ENCODE measurements at regions not wholly inside any gene's neighbourhood (a gene's known extent, or its start where the extent isn't known, plus 50 kb on each side); places are given as distances from the start of the nearest gene placed in this dataset.

DNA sequence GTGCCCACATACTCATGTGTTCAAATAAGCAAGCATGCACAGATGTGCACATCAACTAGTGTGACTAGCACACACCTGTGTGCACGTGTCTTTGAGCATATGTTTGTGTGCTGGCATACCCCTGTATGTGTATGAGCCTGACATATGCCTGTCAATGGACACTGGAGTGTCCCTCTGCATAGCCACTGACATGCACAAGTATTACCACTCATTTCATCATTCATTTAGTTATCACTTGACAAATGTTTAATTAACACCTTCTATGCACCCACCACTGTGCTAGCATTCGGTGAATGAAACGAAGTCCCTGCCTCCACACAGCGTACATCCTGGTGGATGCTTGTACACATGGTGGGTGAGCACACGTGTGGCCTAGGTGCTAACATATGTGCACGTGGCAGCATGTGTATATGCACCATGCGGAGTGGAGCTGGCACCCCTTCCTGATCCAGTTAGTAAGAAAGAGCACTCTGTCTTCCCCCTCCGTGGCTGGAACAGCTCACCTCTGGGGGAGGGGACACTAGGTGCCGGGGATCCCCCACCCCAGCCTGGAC lies 112.0 kb downstream of the CHST1 start:
- DNase-seq: no peak

DNA sequence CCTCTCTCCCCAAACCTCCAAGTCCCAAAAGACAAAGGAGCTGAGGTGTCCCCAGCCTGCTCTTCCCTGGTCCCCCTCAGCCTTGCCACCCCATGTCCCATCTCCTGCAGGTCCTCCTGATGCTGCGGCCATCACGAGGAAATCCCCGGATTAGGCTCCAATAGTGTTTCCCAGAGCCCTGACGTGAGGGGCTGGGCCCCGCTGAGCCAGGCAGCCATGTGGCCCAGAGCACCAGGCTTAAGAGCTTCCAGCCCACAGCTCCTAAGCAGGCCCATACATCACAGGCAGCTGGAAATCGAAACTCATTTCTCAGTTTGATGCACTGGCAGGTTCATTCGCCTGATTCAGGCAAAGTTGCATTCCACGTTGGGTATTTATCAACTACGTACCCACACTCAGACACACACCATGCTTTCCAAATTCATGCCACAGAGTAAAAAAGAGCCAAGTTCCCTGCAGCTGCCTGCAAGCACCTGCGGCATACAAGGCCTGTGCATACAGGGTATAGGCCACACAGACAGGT lies 114.2 kb downstream of the CHST1 start:
- DNase-seq: no peak

DNA sequence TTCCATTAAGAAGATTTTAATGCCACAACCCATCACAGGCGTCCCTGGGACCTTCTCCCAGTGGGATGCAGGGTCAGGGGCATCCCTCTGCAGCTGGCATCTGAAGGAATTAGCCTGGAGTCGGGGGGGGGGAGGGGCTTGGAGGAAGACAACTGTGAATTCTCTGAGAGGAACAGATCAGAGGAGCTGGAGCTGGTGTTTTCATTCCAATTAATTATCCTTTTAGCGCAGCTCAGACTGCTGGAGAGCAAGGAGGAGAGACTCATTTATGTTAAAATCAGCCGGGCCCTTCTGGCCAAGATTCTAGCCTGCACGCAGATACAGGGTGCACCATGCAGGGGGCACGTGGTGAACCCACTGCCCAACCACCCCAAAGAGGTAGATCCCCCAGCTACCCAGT lies 116.2 kb downstream of the CHST1 start:
- DNase-seq: no peak

DNA sequence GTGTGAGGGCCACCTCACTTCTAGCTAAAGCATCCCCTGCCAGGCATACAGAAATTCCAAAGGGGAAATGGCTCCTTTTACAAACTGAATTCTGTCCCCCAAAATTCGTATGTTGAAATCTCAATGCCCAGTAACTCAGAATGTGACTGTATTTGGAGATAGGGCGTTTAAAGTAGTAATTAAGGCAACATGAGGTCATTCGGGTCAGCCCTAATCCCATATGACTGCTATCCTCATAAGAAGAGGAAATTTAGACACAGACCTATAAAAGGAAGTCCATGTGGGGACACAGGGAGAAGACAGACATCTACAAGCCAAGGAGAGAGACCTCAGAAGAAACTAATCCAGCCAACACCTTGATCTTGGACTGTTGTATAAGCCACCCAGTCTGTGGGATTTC lies 119.1 kb downstream of the CHST1 start:
- DNase-seq: no peak

DNA sequence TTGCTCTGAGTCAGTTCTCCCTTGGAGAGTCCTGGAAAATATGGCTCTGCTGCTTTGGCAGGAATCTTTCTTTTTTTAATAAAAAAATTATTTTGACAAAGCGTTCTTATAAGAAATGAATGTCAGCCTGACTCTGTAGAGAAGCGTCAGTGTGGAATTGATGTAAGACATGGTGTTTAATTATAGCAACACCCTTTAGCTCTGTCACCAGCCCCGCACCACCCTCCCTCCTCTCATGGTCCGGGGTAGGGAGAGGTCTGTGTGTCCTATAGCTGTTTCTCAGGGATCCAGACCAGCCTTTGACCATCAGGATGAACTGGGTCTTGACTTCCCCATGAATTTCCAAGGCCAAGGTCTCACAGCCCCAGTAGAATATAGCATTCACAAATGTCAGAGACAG lies 120.6 kb downstream of the CHST1 start:
- DNase-seq: no peak

DNA sequence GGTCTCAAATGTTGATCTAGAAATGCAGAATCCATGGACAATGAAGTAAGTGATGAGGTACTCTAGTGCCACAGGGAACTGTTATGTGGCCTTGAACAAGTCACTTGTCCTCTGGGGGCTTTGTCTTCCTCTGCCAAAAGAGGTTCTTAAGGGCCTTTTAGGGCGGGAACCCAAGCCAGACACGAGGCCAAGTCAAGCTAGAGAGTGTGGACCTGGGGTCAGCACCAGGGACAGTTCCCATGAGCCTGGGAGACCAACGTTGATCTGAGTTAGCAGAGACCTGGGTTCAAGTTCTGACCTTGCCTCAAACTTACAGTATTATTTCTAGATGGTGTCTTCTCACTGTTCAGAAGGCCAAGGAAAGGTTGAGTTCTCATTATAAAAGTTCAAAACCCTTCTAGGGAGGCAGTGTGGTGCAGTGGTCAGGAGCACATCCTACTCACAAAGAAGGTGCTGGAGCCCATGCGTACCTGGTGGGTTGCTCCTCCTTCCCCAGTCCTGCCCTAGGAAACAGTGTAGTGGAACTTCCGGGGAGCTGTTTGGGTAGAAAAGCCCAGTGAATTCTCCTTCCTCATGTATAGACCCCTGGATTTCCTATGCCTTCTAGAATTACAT lies 121.5 kb downstream of the CHST1 start:
- no peak for DNase-seq

DNA sequence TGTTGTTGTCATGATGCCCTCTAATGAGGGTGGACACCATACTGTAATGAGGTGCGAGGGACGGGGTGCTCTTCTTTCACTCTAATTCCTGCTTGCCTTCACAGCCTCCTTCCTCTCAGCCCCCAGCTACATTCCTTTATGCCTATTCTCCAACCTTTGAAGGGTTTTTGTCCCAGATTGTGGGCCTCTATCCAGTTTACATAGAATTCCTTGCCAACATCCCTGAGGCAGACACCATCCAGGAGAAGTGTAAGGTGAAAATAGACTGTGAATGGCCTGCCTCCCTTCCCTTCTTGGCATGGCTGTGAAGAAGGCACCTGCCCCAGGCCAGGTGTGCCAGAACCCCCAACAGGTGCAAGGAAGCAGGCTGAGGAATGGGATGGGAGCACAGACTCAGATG lies 122.3 kb downstream of the CHST1 start:
- no peak for DNase-seq

DNA sequence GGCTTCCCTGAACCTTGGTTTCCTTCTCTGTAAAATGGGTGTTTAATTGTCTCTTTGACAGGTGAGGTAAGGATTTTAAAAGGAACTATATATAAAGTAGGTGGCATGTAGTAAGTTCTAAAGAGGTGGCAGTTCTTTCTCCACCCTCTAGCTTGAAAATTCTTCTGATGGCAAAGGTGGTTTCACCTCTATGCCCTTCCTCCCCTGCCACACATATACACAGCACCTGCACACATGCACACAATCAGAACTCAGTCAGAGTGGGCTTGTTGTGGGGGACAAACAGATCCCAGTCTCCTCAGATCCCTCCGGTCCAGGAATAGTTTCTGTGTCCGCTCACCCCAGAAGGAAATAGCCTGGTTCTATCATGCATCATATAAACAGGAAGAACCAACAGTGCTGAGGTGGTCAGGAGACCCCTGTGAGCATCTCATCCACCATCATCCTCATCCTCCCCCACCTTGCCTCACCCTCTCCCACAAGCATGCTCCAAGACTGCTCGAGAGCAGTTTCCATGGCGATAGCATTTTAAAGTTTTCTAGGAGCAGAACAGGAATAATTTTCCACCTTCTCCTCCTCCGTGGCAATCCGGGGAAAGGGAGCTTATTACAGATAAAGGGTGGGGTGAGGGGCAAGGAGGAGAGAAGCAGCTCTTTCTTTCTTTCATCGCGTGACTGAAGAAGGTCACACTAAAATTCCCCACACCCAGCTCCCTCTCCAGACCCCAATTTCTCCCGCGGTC lies 123.6 kb downstream of the CHST1 start:
- no peak for DNase-seq

DNA sequence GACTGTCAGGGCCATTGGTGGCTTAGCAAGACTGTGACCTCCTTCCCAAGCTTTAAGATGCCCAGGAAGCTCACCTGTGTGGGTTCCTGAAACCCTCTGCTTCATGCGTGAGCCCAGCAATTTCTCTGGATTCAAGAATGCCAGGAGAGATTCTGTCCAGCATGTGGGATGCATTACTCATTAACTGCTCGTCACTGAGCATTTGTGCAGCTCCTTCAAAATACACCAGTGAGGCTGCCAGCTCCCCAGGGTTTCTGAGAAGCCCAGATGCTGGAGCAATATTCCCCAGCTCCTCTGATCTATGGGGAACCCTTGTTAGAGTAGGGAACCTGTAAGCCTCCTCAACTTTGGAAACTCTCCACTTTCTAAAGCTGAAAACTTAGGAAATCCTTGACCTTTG lies 126.5 kb downstream of the CHST1 start:
- no peak for DNase-seq

DNA sequence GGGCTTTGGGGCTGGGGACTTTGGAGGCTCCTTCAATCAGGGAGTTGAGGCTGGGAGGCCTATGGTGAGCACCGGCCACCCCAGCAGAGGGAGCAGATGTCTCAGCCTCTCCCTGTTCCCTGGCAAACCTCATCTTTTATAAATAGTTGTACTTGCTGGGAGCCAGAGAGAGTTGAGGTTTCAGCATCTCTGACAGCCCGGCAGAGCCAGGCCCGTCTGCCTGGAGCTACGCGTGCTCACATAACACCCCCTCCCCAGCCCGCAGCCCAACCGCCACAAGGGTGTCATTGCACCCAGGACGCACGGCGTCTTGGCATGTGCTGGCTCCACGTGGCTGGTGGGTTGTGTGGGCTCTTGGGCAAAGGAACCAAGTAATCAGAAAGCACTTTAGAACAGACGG lies 127.1 kb downstream of the CHST1 start:
- DNase-seq: no peak

DNA sequence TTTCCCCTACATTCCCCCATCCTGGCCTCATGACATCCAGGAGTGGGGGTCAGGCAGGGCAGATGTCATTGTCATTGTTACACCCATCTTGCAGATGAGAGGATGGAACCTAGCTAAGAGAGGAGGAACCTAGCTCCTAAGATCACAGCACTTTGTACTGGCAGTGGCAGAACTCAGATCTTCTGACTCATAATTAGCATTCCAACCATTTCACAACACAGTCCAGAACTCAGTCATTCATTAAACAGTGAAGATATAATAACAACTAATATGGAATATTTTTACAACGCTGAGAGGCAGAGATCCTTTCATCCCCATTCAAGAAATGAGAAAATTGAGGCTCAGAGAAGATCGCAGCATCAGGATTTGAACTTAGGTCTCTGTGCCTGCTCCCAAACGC lies 127.8 kb downstream of the CHST1 start:
- no peak for DNase-seq

DNA sequence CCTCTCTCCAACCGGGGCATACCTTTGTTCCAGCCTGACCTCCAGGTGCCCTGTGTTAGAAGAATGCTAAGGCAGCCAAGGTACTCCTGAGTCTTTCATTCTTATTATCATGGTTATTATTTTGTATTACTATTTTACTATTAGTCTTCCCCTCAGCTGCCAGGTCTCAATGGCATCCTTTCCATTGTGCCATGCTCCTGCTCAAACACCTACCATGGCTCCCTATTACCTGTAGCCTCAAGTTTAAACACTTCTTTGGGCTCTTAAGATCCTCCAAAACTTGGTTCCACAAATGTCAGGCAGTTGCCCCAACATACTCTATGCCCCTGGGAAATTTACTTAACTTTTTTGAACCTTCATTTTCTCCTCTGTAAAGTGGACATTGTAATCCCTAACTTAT lies 130.4 kb downstream of the CHST1 start:
- DNase-seq: no peak

DNA sequence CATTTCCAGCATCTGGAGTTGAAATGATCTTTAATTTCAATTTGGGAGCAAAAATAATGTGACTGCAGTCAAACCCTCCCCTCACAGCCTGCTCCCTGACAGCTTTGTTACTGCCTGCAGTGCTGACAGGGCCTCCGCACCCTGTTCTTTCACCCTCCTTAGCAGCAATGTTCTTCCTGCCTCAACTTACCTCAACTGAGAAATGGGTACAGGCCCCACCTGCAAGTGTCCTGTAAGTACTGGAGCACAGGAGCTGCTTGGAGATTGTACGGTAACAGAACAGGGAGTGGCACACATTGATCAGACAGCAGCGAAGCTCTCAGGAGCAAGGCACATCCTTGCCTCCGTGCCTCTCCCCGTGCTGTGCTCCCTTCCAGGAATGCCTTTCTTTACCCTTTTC lies 131.3 kb downstream of the CHST1 start:
- no peak for DNase-seq

DNA sequence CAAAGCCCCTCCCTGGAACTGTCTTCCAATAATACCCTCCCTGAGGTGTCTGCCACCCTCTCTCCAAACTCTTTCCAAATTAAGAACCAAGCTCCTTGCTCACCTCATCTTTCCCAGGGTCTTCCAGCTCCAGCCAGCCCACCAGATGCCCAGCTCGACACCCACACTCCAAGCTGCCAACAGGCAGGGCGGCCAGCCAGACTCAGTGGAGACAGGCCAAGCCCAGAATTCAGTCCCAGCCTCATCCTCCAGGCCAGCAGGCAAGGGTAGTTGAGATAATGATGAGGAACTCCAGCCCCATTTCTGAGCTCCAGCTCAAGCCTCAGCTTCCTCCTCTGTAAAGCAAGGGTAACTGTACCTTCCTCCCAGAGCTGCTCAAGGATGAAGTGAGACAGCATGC lies 132.9 kb downstream of the CHST1 start:
- DNase-seq: no peak

DNA sequence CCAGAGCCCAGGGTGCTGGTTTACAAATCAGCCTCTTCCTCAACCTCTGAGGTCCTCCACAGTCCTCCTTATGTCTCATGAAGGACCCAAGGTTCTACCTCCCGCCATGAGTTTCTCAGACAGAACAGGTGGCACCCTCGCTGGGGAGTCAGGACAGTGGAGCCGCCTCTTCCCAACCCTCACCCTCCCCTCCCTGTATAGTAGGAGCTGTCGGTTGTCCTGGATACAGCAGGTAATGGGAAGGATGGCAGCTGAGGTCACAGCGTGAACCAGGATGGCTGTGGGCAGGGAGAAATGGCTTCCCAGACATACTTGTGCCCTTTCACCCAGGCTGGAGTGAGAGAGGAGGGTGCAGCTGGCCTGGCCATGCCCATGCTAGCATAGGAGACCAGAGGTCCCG lies 134.6 kb downstream of the CHST1 start:
- no peak for DNase-seq

DNA sequence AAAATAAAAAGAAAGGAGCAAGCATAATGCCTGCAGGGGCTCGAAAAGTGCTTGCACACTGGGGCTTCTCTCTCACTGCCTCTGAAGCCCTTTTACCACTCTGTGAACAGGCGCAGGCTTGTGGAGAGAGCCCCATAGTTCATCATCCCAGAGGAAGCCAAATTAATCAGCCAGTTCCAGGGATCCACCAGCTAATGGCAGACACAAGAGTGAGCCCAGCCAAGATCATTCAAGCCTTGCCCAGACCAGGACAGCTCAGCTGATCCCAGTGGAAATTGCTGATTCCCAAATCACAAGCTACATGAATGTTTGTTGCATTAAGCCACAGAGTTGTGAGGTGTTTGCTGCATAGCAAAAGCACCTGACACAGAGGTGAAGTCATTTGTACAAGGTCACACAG lies 135.3 kb downstream of the CHST1 start:
- no peak for DNase-seq

DNA sequence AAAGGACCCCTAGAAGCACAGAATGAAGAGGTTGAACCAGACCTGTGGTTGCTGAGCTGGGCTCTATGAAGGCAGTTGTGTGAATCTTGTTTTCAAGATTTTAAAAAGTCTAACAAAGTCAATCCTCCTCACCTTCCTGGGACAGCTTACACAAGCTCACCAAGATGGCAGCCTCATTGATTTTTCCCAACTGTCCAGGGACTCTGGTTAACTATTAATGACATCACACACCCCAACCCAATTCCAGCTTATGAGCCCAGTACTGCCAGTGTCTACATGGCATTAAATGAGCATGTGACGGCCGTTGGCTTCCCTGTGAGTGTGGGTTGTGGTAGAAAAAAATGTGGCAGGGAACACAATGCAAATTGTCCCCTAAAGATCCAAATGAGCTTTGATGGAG lies 137.0 kb downstream of the CHST1 start:
- DNase-seq: no peak

DNA sequence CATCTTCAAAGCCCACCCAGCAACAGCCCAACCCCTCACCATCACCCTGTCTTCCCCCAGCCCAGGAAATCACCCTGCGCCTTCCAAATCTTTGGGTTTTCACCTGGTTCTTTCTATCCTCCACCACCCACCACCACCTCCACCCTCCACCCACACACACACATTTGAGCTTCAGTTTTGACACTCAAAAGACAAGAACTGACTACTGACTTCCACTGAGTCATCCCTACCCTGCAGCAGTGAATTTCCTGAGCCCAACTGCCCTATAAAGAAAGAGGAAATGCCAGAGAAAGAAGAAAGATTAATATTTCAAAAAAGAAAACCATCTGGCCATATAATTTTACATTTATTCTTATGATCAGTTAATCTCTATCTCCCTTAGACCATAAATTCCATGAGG lies 137.5 kb downstream of the CHST1 start:
- DNase-seq: no peak

DNA sequence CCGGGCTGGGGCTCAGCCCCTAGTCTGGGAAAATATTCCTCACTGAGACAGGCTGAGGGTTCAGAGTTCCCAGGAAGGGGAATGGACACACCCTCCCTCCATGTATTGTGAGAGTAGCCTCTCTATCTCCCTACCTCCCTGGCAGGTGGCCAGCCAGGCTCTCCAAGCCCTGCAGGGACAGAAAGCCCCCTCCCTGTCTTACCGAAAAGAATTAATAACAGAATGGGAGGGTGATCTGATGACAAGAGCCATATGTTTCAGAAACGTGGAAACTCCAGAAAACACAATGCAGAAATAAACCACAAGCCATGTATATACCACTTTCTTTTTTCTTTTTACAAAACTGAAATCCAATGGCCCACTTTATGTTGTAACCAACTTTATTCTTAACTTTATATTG lies 140.0 kb downstream of the CHST1 start:
- no peak for DNase-seq

DNA sequence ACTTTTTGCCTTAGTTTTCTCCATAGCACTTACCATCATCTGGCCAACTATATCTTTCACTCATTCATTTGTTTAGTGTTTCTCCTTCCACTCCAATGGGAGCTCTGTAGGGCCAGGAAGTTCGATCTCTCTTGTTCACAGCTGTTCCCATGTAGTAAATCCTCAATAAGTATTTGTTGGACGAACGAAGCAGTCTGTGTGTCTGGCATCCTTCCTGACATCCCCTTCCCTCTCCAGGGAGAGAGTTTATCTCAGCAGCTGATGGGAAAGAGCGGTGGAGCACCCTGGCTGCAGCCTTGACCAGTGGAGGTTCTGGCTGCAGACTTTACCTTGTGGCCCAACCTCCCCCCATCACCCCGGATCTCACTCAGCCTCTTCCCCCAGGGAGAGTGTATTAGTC lies 141.7 kb downstream of the CHST1 start:
- DNase-seq: no peak

DNA sequence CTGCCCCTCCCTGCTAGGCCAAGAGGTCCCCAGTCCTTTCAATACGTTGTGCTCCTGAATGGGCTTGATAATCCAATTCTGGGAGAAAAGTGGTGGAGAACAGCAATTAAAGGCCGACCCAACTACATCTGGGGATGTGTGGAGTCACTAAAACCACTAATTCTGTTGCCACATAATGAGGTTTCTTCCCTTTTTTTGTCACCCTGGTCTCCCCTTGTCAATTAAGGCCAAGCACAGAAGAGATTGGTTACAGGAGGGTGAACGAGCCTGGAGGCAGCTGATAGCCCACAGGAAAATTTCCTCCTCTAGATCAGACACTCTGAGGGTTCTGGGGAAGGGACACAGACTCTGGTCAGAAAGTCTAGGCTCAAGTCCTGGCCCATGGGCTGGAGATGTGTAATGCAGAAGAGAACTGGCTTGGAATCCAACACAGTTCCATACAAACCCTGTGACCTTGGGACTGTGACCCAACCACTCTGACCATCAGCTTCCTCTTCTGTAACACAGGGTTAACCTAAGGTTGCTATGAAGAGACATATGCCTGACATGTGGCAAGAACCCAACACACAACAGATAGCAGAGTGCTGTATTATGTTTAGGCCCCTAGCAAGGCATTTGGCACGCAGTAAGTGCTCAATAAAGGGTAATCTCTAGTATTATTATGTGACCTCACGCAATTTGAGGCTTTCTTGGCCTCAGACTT lies 146.4 kb downstream of the CHST1 start:
- DNase-seq: no peak

DNA sequence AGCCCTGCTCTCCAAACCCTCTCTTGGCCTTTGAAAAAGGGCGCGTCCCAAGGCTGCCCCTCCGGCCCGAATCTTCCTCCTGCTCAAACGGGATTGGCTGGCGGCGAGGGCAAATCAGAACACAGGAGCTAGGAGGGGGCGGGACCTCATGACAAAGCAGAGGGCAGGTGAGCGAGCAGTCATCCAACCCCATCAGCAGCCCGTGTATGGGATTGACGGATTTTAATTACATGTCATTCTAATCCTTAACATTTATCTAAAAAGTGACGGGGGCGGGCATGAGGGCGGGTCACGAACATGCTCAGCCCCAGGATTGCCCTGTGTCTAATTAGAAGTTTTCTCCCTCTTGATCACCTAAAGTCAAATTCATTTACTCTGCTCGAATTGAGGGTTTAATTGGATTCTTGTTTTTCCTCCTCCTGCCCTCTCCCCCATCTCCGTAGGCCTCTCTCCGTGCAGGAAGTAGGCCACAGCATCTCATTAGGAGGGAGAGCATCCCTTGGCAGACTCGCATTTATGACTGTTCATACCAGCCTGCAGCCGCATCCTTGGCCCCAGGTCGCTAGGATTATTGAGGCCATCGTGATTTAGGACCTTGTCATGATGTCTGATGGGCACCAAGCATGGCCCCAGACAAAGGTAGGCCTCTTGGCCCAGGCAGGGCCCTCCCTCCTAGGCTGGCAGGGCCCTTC lies 147.1 kb downstream of the CHST1 start:
- no peak for DNase-seq

DNA sequence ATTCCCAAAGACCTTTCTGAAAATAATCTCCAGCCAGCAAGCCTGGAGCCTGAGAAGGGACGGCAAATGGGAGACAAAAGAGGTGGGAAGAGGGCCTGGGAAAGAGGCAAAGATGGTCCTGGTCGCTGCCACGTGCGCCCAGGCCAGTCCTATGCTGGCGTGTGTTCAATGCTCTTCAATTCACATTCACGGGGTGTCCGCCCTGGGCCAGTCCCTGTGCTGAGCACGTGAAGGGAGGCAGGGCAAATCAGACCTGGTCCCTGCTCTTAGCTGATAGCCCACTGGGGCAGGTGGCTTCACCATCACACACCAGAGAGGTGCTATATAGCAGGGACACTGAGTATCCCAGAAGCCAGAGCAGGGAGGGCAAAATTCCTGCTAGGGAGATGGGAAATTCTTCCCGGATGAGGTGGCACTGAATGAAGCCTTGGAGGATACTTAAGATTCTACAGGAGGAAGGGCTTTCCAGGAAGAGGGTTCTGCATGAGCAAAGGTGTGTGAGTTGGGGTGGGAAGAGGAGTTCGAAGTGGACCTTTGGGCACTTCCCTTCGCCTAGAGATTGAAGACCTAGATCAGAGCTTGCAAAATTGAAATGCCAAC lies 148.2 kb downstream of the CHST1 start:
- DNase-seq: no peak

Measured in activated CD8-positive, alpha-beta memory T cell treated with anti-CD3 and anti-CD28 coated beads, Interleukin-2, amount 50 U/mL, for 48 hours (primary cell).